SK-N-SH treated with all-trans-retinoic acid at 6 μM for 48 hours (cell line): ENCODE measurements at regions not wholly inside any gene's neighbourhood (a gene's known extent, or its start where the extent isn't known, plus 50 kb on each side); places are given as distances from the start of the nearest gene placed in this dataset.

Experiments used
- ARNTL ChIP-seq: fragments of 450-650 bp; formaldehyde crosslinking; IDR thresholded peaks from 2 replicates; pipeline ENCODE4 v1.5.0; 2020; ENCODE audit warnings: low read depth, mild to moderate bottlenecking, moderate library complexity, borderline replicate concordance
- ESRRG ChIP-seq: fragments of 250-450 bp; sonication (Bioruptor Pico); IDR thresholded peaks from 2 replicates; pipeline ENCODE4 v1.6.1; 2021; ENCODE audit warnings: mild to moderate bottlenecking
- ISL1 ChIP-seq: fragments of 250-450 bp; sonication (Bioruptor Pico); IDR thresholded peaks from 2 replicates; pipeline ENCODE4 v2.1.2; 2022; ENCODE audit warnings: mild to moderate bottlenecking, moderate library complexity
- PATZ1 ChIP-seq: fragments of 250-450 bp; sonication (Bioruptor Pico); IDR thresholded peaks from 2 replicates; pipeline ENCODE4 v1.8.0; 2020; ENCODE audit warnings: mild to moderate bottlenecking, moderate library complexity, borderline replicate concordance
- POU6F1 ChIP-seq: fragments of 250-450 bp; sonication (Bioruptor Pico); IDR thresholded peaks from 2 replicates; pipeline ENCODE4 v1.8.0; 2021; ENCODE audit warnings: low read depth, mild to moderate bottlenecking, moderate library complexity, borderline replicate concordance
- RARB ChIP-seq: fragments of 250-450 bp; sonication (Bioruptor Pico); IDR thresholded peaks from 2 replicates; pipeline ENCODE4 v1.8.0; 2021; ENCODE audit warnings: mild to moderate bottlenecking, moderate library complexity
- SNAI2 ChIP-seq: fragments of 250-450 bp; sonication (Bioruptor Pico); IDR thresholded peaks from 2 replicates; pipeline ENCODE4 v1.5.0; 2020; ENCODE audit warnings: mild to moderate bottlenecking, moderate library complexity
- TSHZ2 ChIP-seq: fragments of 250-450 bp; sonication (Bioruptor Pico); IDR thresholded peaks from 2 replicates; pipeline ENCODE4 v1.5.0; 2020; ENCODE audit warnings: mild to moderate bottlenecking, moderate library complexity
- ZFP3 ChIP-seq: fragments of 250-450 bp; sonication (Bioruptor Pico); IDR thresholded peaks from 2 replicates; pipeline ENCODE4 v1.5.0; 2020; ENCODE audit warnings: mild to moderate bottlenecking, moderate library complexity

GRCh38 chr19:33900817-33901216 lies 104.1 kb downstream of the KCTD15 start:
- TF ChIP-seq ESRRG (no peak), TSHZ2 (CRISPR knock-in tag) (no peak), ZFP3 (CRISPR knock-in tag) (no peak), RARB (CRISPR knock-in tag) (no peak), ISL1 (no peak), PATZ1 (no peak), SNAI2 (CRISPR knock-in tag) (no peak), ARNTL (CRISPR knock-in tag) (no peak), POU6F1 (CRISPR knock-in tag) (no peak)
